SK-N-SH treated with all-trans-retinoic acid at 6 μM for 48 hours (cell line): ENCODE measurements at regions not wholly inside any gene's neighbourhood (a gene's known extent, or its start where the extent isn't known, plus 50 kb on each side); places are given as distances from the start of the nearest gene placed in this dataset.

Experiments used
- ARNTL ChIP-seq: fragments of 450-650 bp; formaldehyde crosslinking; IDR thresholded peaks from 2 replicates; pipeline ENCODE4 v1.5.0; 2020; ENCODE audit warnings: low read depth, mild to moderate bottlenecking, moderate library complexity, borderline replicate concordance
- CREB5 ChIP-seq: fragments of 250-450 bp; sonication (Bioruptor Pico); IDR thresholded peaks from 2 replicates; pipeline ENCODE4 v1.5.1; 2020; ENCODE audit warnings: low read depth, mild to moderate bottlenecking, moderate library complexity
- CSDC2 ChIP-seq: fragments of 250-450 bp; sonication (Bioruptor Pico); IDR thresholded peaks from 2 replicates; pipeline ENCODE4 v1.5.0; 2020; ENCODE audit warnings: mild to moderate bottlenecking, moderate library complexity
- GLIS3 ChIP-seq: fragments of 250-450 bp; sonication (Bioruptor Pico); IDR thresholded peaks from 2 replicates; pipeline ENCODE4 v1.5.0; 2020; ENCODE audit warnings: mild to moderate bottlenecking, moderate library complexity
- PATZ1 ChIP-seq: fragments of 250-450 bp; sonication (Bioruptor Pico); IDR thresholded peaks from 2 replicates; pipeline ENCODE4 v1.8.0; 2020; ENCODE audit warnings: mild to moderate bottlenecking, moderate library complexity, borderline replicate concordance
- POU6F1 ChIP-seq: fragments of 250-450 bp; sonication (Bioruptor Pico); IDR thresholded peaks from 2 replicates; pipeline ENCODE4 v1.8.0; 2021; ENCODE audit warnings: low read depth, mild to moderate bottlenecking, moderate library complexity, borderline replicate concordance
- PPARA ChIP-seq: fragments of 250-450 bp; sonication (Bioruptor Pico); IDR thresholded peaks from 2 replicates; pipeline ENCODE4 v1.5.0; 2020; ENCODE audit warnings: mild to moderate bottlenecking, borderline replicate concordance
- TCF4 ChIP-seq: fragments of 250-450 bp; sonication (Bioruptor Pico); IDR thresholded peaks from 2 replicates; pipeline ENCODE4 v1.8.0; 2021; ENCODE audit warnings: mild to moderate bottlenecking, moderate library complexity, borderline replicate concordance
- ZNF565 ChIP-seq: fragments of 450-650 bp; formaldehyde crosslinking; conservative IDR thresholded peaks from 2 replicates; pipeline ENCODE4 v1.5.0; 2020; ENCODE audit warnings: low read depth, mild to moderate bottlenecking, moderate library complexity

GRCh38 chr17:13728781-13729180, 127.1 kb upstream of the HS3ST3A1 start:
- TF ChIP-seq ZNF565 (CRISPR knock-in tag), result no peak
- no peak for TF ChIP-seq PPARA (CRISPR knock-in tag)
- no peak for TF ChIP-seq GLIS3 (CRISPR knock-in tag)
- no peak for TF ChIP-seq POU6F1 (CRISPR knock-in tag)
- TF ChIP-seq TCF4 (CRISPR knock-in tag), result no peak
- no peak for TF ChIP-seq PATZ1
- no peak for TF ChIP-seq ARNTL (CRISPR knock-in tag)
- TF ChIP-seq CSDC2 (CRISPR knock-in tag), result no peak
- no peak for TF ChIP-seq CREB5
